ENCODE measurements at regions not wholly inside any gene's neighbourhood (a gene's known extent, or its start where the extent isn't known, plus 50 kb on each side); places are given as distances from the start of the nearest gene placed in this dataset.

DNA sequence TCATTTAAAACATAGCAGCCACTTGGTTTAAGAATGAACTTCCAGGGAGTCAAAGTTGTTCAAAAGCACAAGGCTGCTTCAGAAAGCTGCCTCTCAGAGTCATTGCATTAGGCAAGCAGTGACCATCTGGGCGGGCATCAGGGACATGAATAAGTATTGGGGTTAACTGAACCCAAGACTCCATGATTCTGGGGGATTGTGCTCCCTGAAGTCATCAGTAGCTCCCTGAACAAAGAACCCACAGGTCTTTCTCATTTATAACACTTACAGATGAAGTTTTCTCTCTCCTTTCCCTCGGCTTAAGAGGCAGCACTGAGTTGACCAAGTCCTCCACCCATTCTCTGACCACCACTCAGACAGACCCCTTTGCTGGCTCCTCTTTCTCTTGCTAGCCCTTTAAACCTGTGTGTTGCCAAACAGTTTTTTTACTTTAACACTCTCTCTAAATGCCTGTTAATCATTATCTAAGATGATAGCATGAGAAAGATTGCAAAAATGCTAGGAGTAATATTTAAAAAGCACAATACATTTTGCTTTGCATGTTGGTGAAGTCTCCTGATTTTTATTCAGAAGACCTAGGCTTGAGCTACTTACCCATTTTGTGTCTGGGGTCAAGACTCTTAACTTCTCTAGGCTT is 77.0 kb upstream of the ARHGAP29 start:
- TF ChIP-seq, protein P1, sequence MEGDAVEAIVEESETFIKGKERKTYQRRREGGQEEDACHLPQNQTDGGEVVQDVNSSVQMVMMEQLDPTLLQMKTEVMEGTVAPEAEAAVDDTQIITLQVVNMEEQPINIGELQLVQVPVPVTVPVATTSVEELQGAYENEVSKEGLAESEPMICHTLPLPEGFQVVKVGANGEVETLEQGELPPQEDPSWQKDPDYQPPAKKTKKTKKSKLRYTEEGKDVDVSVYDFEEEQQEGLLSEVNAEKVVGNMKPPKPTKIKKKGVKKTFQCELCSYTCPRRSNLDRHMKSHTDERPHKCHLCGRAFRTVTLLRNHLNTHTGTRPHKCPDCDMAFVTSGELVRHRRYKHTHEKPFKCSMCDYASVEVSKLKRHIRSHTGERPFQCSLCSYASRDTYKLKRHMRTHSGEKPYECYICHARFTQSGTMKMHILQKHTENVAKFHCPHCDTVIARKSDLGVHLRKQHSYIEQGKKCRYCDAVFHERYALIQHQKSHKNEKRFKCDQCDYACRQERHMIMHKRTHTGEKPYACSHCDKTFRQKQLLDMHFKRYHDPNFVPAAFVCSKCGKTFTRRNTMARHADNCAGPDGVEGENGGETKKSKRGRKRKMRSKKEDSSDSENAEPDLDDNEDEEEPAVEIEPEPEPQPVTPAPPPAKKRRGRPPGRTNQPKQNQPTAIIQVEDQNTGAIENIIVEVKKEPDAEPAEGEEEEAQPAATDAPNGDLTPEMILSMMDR (optimal IDR thresholded peaks at IDR 0.05 in 1 of 3, IDR thresholded peaks at IDR 0.05 in 1 of 3, conservative IDR thresholded peaks at IDR 0.05 in 1 of 3; ENCODE audit: extremely low read depth in 1 of 3, insufficient read depth in 2 of 3, low read length in 3 of 3) = no peak
- TF ChIP-seq EZH2 (IDR thresholded peaks at IDR 0.05; ENCODE audit: low read length) = no peak

Data from keratinocyte (primary cell).